HT-29 (cell line): ENCODE measurements at regions not wholly inside any gene's neighbourhood (a gene's known extent, or its start where the extent isn't known, plus 50 kb on each side); places are given as distances from the start of the nearest gene placed in this dataset.

ENCODE experiments used
- DNase-seq: peaks from one replicate; pipeline ENCODE4 v3.0.0-alpha.2; 2015; ENCODE audit warnings: low spot score

- peak; percentile 24 for DNase-seq
Observed at GRCh38 chr9:71508141-71508540, 260.2 kb downstream of the CEMIP2 start.

GRCh38 chr9:71506821-71507220 is 261.5 kb downstream of the CEMIP2 start:
- peak; percentile 52 for DNase-seq

GRCh38 chr9:71504636-71505035 is 263.7 kb downstream of the CEMIP2 start:
- no peak for DNase-seq

- DNase-seq, result no peak
Observed at GRCh38 chr9:71498691-71499090, 269.6 kb downstream of the CEMIP2 start.

- peak; percentile 35 for DNase-seq
Observed at GRCh38 chr9:71490810-71491209, 277.5 kb downstream of the CEMIP2 start.

GRCh38 chr9:71487061-71487460 is 281.3 kb downstream of the CEMIP2 start:
- DNase-seq, result peak; percentile 48

GRCh38 chr9:71485326-71485725 is 283.0 kb downstream of the CEMIP2 start:
- DNase-seq, result peak; percentile 53

GRCh38 chr9:71483436-71483835 is 284.9 kb downstream of the CEMIP2 start:
- no peak for DNase-seq

GRCh38 chr9:71479621-71480020 is 288.7 kb downstream of the CEMIP2 start:
- DNase-seq, result no peak

- no peak for DNase-seq
Observed at GRCh38 chr9:71472400-71472799, 295.9 kb downstream of the CEMIP2 start.

GRCh38 chr9:71465392-71465791 is 302.9 kb downstream of the CEMIP2 start:
- no peak for DNase-seq

- DNase-seq, result no peak
Observed at GRCh38 chr9:71459082-71459481, 309.2 kb downstream of the CEMIP2 start.

GRCh38 chr9:71446473-71447411 is 321.6 kb downstream of the CEMIP2 start:
- no peak for DNase-seq

- no peak for DNase-seq
Observed at GRCh38 chr9:71446106-71446472, 322.2 kb downstream of the CEMIP2 start.

GRCh38 chr9:71442937-71443336 is 321.5 kb upstream of the TRPM3 start:
- no peak for DNase-seq

- no peak for DNase-seq
Observed at GRCh38 chr9:71441266-71441665, 319.8 kb upstream of the TRPM3 start.

- no peak for DNase-seq
Observed at GRCh38 chr9:71431931-71432330, 310.5 kb upstream of the TRPM3 start.

- peak; percentile 3 for DNase-seq
Observed at GRCh38 chr9:71407341-71407740, 285.9 kb upstream of the TRPM3 start.

- DNase-seq, result no peak
Observed at GRCh38 chr9:71403106-71403505, 281.7 kb upstream of the TRPM3 start.

GRCh38 chr9:71393005-71393404 is 271.6 kb upstream of the TRPM3 start:
- DNase-seq, result no peak

GRCh38 chr9:71384343-71384742 is 262.9 kb upstream of the TRPM3 start:
- no peak for DNase-seq

GRCh38 chr9:71383308-71383940 is 262.0 kb upstream of the TRPM3 start:
- no peak for DNase-seq

- DNase-seq, result no peak
Observed at GRCh38 chr9:71368157-71368556, 246.7 kb upstream of the TRPM3 start.
